ENCODE measurements at regions not wholly inside any gene's neighbourhood (a gene's known extent, or its start where the extent isn't known, plus 50 kb on each side); places are given as distances from the start of the nearest gene placed in this dataset.
"Not testable (repeated sequence)": the region's sequence is repeated elsewhere in the genome, so short reads cannot be mapped to it uniquely, and the experiment has no call there.

GRCh38 chr15:95681836-95682544 lies 648.5 kb upstream of the NR2F2 start:
- no peak for DNase-seq

- DNase-seq, result no peak
These were observed 646.4 kb upstream of the NR2F2 start for GRCh38 chr15:95684126-95684525.

- DNase-seq, result no peak
These were observed 645.8 kb upstream of the NR2F2 start for GRCh38 chr15:95684693-95685115.

- no peak for DNase-seq
These were observed 643.4 kb upstream of the NR2F2 start for GRCh38 chr15:95687061-95687460.

GRCh38 chr15:95687686-95688085 lies 642.8 kb upstream of the NR2F2 start:
- DNase-seq, result no peak

- no peak for DNase-seq
These were observed 639.7 kb upstream of the NR2F2 start for GRCh38 chr15:95690631-95691340.

GRCh38 chr15:95693917-95694316 lies 636.6 kb upstream of the NR2F2 start:
- no peak for DNase-seq

GRCh38 chr15:95698230-95698629 lies 632.3 kb upstream of the NR2F2 start:
- DNase-seq, result no peak

GRCh38 chr15:95698951-95699350 lies 631.5 kb upstream of the NR2F2 start:
- no peak for DNase-seq

- DNase-seq, result no peak
These were observed 630.9 kb upstream of the NR2F2 start for GRCh38 chr15:95699578-95699977.

- not testable (repeated sequence) for DNase-seq
These were observed 629.8 kb upstream of the NR2F2 start for GRCh38 chr15:95700692-95701091.

- no peak for DNase-seq
These were observed 629.1 kb upstream of the NR2F2 start for GRCh38 chr15:95701410-95701809.

- no peak for DNase-seq
These were observed 620.4 kb upstream of the NR2F2 start for GRCh38 chr15:95709959-95710695.

- DNase-seq, result no peak
These were observed 617.7 kb upstream of the NR2F2 start for GRCh38 chr15:95712785-95713184.

GRCh38 chr15:95713324-95713723 lies 617.2 kb upstream of the NR2F2 start:
- no peak for DNase-seq

- DNase-seq, result no peak
These were observed 615.2 kb upstream of the NR2F2 start for GRCh38 chr15:95715116-95715903.

GRCh38 chr15:95715906-95716656 lies 614.4 kb upstream of the NR2F2 start:
- no peak for DNase-seq

GRCh38 chr15:95716708-95717107 lies 613.8 kb upstream of the NR2F2 start:
- no peak for DNase-seq

GRCh38 chr15:95718441-95718840 lies 612.1 kb upstream of the NR2F2 start:
- no peak for DNase-seq

- DNase-seq, result no peak
These were observed 605.4 kb upstream of the NR2F2 start for GRCh38 chr15:95724908-95725633.

GRCh38 chr15:95726891-95727290 lies 603.6 kb upstream of the NR2F2 start:
- DNase-seq, result no peak

GRCh38 chr15:95733931-95734330 lies 596.6 kb upstream of the NR2F2 start:
- DNase-seq, result no peak

Data from activated naive CD4-positive, alpha-beta T cell treated with anti-CD3 and anti-CD28 coated beads, Interleukin-2, amount 50 U/mL, for 16 hours (primary cell).